ENCODE measurements at regions not wholly inside any gene's neighbourhood (a gene's known extent, or its start where the extent isn't known, plus 50 kb on each side); places are given as distances from the start of the nearest gene placed in this dataset.

- POLR2A ChIA-PET (ENCODE audit: partially characterized antibody), result no interaction called here
- H2BK12ac ChIP-seq (ENCODE audit: low read depth, low read length), result no peak overlapping the region
- no peak overlapping the region for H3K14ac ChIP-seq (ENCODE audit: insufficient read length)
- H2AK5ac ChIP-seq (ENCODE audit: low read depth, low read length), result no peak overlapping the region
- no peak overlapping the region for H2BK15ac ChIP-seq (ENCODE audit: low read length)
- no peak overlapping the region for H3K9ac ChIP-seq (replicated peaks in 1 of 4; ENCODE audit: extremely low read depth in 1 of 4, low read depth in 3 of 4, low read length in 3 of 4)
- no peaks in the 10 kb centered on the region for H3K36me3 ChIP-seq (ENCODE audit: control insufficient read depth in 2 of 4, insufficient read depth in 4 of 4, low read length in 3 of 4)
- FAIRE-seq (no peak), DNase-seq (ENCODE audit: low read depth in 1 of 2, low spot score in 2 of 2) (no peak)
- no peak overlapping the region for H2AFZ ChIP-seq (ENCODE audit: low read length)
- H3K4ac ChIP-seq (replicated peaks; ENCODE audit: insufficient read length, low read depth, low read length), result no peak overlapping the region
- no peak overlapping the region for H4K5ac ChIP-seq (ENCODE audit: insufficient read length, low read depth, low read length)
- TF ChIP-seq CHD1 (IDR thresholded peaks at IDR 0.05; ENCODE audit: low read depth, low read length), result no peak
- TF ChIP-seq SIRT6 (IDR thresholded peaks at IDR 0.05; ENCODE audit: low read length), result no peak
- no peak for TF ChIP-seq CTCF (IDR thresholded peaks at IDR 0.05; ENCODE audit: control extremely low read depth in 1 of 3, insufficient read depth in 1 of 3, low read depth in 1 of 3, low read length in 3 of 3)
- TF ChIP-seq CTBP2 (IDR thresholded peaks at IDR 0.05; ENCODE audit: borderline replicate concordance, insufficient read depth, insufficient read length, low read length), result no peak
- H3K27me3 ChIP-seq (replicated peaks in 1 of 4; ENCODE audit: control insufficient read depth in 3 of 4, extremely low read depth in 1 of 4, insufficient read depth in 3 of 4, low read length in 3 of 4), result no peaks in the 10 kb centered on the region; a peak in 1 of 7 replicates
- no peaks in the 10 kb centered on the region for H3K79me2 ChIP-seq (ENCODE audit: control insufficient read depth in 1 of 2, insufficient read depth in 2 of 2, low read length in 2 of 2)
- H3K23ac ChIP-seq (ENCODE audit: insufficient read length), result no peak overlapping the region
- CTCF ChIA-PET (ENCODE audit: partially characterized antibody), result interaction anchor here (0.7 to 1.1 kb wide), 4 partner anchors 14 to 25 kb away, joined by 3 to 4 read pairs (median 3); no protein-coding TSS in a partner anchor
- H4K20me1 ChIP-seq (replicated peaks in 1 of 2; ENCODE audit: control insufficient read depth in 1 of 2, insufficient read depth in 2 of 2, low read length in 2 of 2), result no peaks in the 10 kb centered on the region
- no peak overlapping the region for H2BK120ac ChIP-seq (replicated peaks; ENCODE audit: low read depth, low read length)
- H3K4me3 ChIP-seq (ENCODE audit: extremely low read depth in 1 of 4, insufficient read depth in 2 of 4, low read depth in 3 of 4, low read length in 4 of 4), result no peak overlapping the region
- WGBS, 2 experiments (ENCODE audit: extremely low coverage in 1 of 2, insufficient coverage in 1 of 2, insufficient read length in 1 of 2, insufficient replicate concordance in 2 of 2, low coverage in 1 of 2, low lambda C conversion rate in 2 of 2, missing lambda C conversion rate in 1 of 2), result 82% methylated on average over 5 of the region's 5 CpGs; no CpG with 5 or more reads in 1 of the 2 experiments
- H4K8ac ChIP-seq (ENCODE audit: extremely low read depth, insufficient read depth, low read length), result no peak overlapping the region
- no peaks in the 10 kb centered on the region for H3K9me3 ChIP-seq (ENCODE audit: insufficient read depth in 2 of 2, low read depth in 1 of 2, low read length in 1 of 2)
- H3K4me1 ChIP-seq (replicated peaks in 1 of 4; ENCODE audit: control insufficient read depth in 3 of 4, insufficient read depth in 4 of 4, low read length in 3 of 4), result no peaks in the 10 kb centered on the region
- no peak overlapping the region for H4K91ac ChIP-seq (replicated peaks; ENCODE audit: insufficient read length, low read length)
- no peak overlapping the region for H2BK5ac ChIP-seq (ENCODE audit: low read depth, low read length)
- no peak overlapping the region for H3K56ac ChIP-seq (replicated peaks; ENCODE audit: insufficient read length, low read depth, low read length)
- H3K27ac ChIP-seq (ENCODE audit: low read depth, low read length), result no peak overlapping the region
- H3K79me1 ChIP-seq (ENCODE audit: low read depth, low read length), result no peaks in the 10 kb centered on the region
- H3K18ac ChIP-seq (ENCODE audit: extremely low read depth, low read length), result no peak overlapping the region
- H3K4me2 ChIP-seq (ENCODE audit: insufficient read depth in 1 of 2, low read depth in 2 of 2, low read length in 2 of 2), result no peak overlapping the region
- no peaks in the 10 kb centered on the region; the same call in 1 of the 2 replicates for H3K23me2 ChIP-seq (ENCODE audit: low read depth, low read length)
- no peak overlapping the region for H2BK20ac ChIP-seq (ENCODE audit: low read length)
These were observed 51.8 kb upstream of the STK38L start for GRCh38 chr12:27192118-27192802.

Measured in H1 (cell line).